ENCODE measurements at regions not wholly inside any gene's neighbourhood (a gene's known extent, or its start where the extent isn't known, plus 50 kb on each side); places are given as distances from the start of the nearest gene placed in this dataset.

- 70 to 87% (median 84%) methylated on average over 12 to 17 of the region's 17 CpGs for WGBS, 5 donors
- no peak for DNase-seq
- no peak overlapping the region for H3K27ac ChIP-seq
- H3K9me3 ChIP-seq: no peaks in the 10 kb centered on the region
- intact Hi-C loops (cut with DNase I; ENCODE audit: low total_unique reads): no loop called here
- no peaks in the 10 kb centered on the region for H3K36me3 ChIP-seq
- no peaks in the 10 kb centered on the region for H3K27me3 ChIP-seq
- H3K4me1 ChIP-seq: peaks cover under 1 to 7% (median 3%) of the 10 kb centered on the region in 4 donors
- TF ChIP-seq POLR2AphosphoS5 (IDR thresholded peaks at IDR 0.05): no peak
- TF ChIP-seq POLR2A (IDR thresholded peaks at IDR 0.05): no peak
- no peak for TF ChIP-seq EP300 (IDR thresholded peaks at IDR 0.05)
- TF ChIP-seq CTCF (IDR thresholded peaks at IDR 0.05): no peak
- no peak overlapping the region for H3K4me3 ChIP-seq
Measured at GRCh38 chr16:85497622-85498314, 115.4 kb upstream of the GSE1 start.

DNA sequence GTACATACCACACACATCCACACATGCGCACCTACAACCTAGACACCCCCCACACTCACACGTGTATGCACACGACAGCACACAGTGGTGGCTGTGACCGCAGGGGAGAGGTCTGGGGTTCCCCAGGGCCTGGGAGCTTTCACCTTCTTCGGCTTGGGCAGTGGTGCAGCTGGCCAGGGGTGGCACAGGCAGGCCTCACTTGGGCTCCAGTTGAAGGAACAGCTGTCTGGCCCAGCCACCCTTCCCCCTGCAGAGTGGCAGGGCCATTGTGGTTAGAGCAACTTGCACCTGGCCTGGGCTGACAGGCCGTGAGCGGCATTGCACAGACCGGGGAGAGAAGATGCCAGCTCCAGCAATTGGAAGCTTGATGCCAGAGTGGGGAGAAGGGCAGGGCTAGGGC, 114.5 kb upstream of the GSE1 start:
- H3K4me3 ChIP-seq: no peak overlapping the region
- no peaks in the 10 kb centered on the region for H3K27me3 ChIP-seq
- peak in 1 of 2 donors; percentile 42 for DNase-seq
- H3K36me3 ChIP-seq: no peaks in the 10 kb centered on the region
- H3K27ac ChIP-seq: no peak overlapping the region
- no peaks in the 10 kb centered on the region for H3K9me3 ChIP-seq
- 67 to 86% (median 80%) methylated on average over 8 of the region's 8 CpGs for WGBS, 5 donors
- H3K4me1 ChIP-seq: no peaks in the 10 kb centered on the region
- TF ChIP-seq POLR2AphosphoS5 (IDR thresholded peaks at IDR 0.05) (no peak), CTCF (IDR thresholded peaks at IDR 0.05) (no peak), POLR2A (IDR thresholded peaks at IDR 0.05) (no peak), EP300 (IDR thresholded peaks at IDR 0.05) (no peak)
- intact Hi-C loops (cut with DNase I; ENCODE audit: low total_unique reads): no loop called here

DNA sequence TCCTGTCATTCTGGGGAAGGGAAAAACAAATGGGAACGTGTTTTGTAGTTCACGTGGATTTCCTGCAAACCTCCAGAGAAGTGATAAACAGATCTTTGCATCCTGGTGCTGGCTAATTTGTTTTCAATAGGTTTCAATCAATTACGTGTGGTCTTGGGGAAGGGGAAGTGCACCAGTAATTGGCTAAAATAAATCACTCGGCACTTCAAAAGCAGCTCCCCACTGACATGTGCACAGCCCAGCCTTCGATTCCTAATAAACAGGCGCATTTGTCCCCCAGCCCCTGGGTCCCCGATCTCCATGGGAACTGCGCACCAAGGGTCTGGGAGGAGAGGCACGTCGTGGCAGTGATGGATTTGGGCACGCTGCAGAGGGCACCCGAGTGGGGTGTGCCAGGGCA, 112.9 kb upstream of the GSE1 start:
- 72 to 89% (median 83%) methylated on average over 8 to 12 of the region's 12 CpGs for WGBS, 5 donors
- intact Hi-C loops (cut with DNase I; ENCODE audit: low total_unique reads): no loop called here
- Histone ChIP-seq H3K27me3 (no peaks in the 10 kb centered on the region), H3K36me3 (no peaks in the 10 kb centered on the region), H3K4me3 (no peak overlapping the region), H3K27ac (no peak overlapping the region), H3K9me3 (no peaks in the 10 kb centered on the region), H3K4me1 (no peaks in the 10 kb centered on the region)
- TF ChIP-seq EP300 (IDR thresholded peaks at IDR 0.05) (no peak), POLR2A (IDR thresholded peaks at IDR 0.05) (no peak), POLR2AphosphoS5 (IDR thresholded peaks at IDR 0.05) (no peak), CTCF (IDR thresholded peaks at IDR 0.05) (no peak)
- DNase-seq: no peak

DNA sequence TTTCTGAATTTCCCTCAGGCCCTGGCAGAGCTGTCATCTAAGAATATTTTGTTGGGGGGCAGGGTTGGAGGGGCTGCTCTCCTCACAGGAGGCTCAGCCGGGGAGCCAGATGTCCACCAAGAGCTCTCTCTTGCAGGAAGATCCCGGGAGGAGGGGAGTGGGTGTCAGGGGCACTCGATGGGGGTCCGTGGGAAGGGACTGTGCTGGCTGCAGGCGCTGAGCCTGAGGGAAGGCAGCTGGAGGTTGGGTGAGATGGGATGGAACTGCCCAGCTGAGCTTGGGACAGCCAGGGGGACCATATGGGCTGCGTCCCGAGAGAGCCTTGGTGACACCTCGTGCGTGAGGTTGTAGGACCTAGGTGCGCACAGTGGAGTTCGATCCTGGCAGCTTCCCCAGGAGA, 111.2 kb upstream of the GSE1 start:
- H3K36me3 ChIP-seq: no peaks in the 10 kb centered on the region
- intact Hi-C loops (cut with DNase I; ENCODE audit: low total_unique reads): no loop called here
- 85 to 93% (median 90%) methylated on average over 10 to 11 of the region's 11 CpGs for WGBS, 5 donors
- no peak overlapping the region for H3K4me3 ChIP-seq
- no peaks in the 10 kb centered on the region for H3K27me3 ChIP-seq
- no peaks in the 10 kb centered on the region for H3K9me3 ChIP-seq
- DNase-seq: no peak
- H3K27ac ChIP-seq: no peak overlapping the region
- no peak for TF ChIP-seq POLR2A (IDR thresholded peaks at IDR 0.05)
- no peak for TF ChIP-seq CTCF (IDR thresholded peaks at IDR 0.05)
- no peak for TF ChIP-seq EP300 (IDR thresholded peaks at IDR 0.05)
- TF ChIP-seq POLR2AphosphoS5 (IDR thresholded peaks at IDR 0.05): no peak
- H3K4me1 ChIP-seq: no peaks in the 10 kb centered on the region
